Prostate gland (tissue), 2 donors: ENCODE measurements at regions not wholly inside any gene's neighbourhood (a gene's known extent, or its start where the extent isn't known, plus 50 kb on each side); places are given as distances from the start of the nearest gene placed in this dataset.

Experiments used
- DNase-seq: peaks from one replicate; pipeline ENCODE4 v3.0.0-alpha.2; 2019; ENCODE audit warnings: low spot score
- H3K27ac ChIP-seq, 2 donors: fragments of 200-600 bp; sonication (generic); 2 replicates each; pipeline ENCODE4 v1.5.1; 2017 to 2019
- H3K27me3 ChIP-seq: fragments of 200-600 bp; sonication (generic); replicated peaks from 2 replicates; pipeline ENCODE4 v1.5.1; 2019; ENCODE audit not compliant: insufficient read depth
- H3K36me3 ChIP-seq, 2 donors: fragments of 200-600 bp; sonication (generic); 1 replicate in 1 of 2; 2 replicates in 1 of 2; pipeline versions ENCODE4 v1.5.1 to v1.8.1; 2017 to 2019
- H3K4me1 ChIP-seq: fragments of 200-600 bp; sonication (generic); replicated peaks from 2 replicates; pipeline ENCODE4 v1.5.1; 2019
- H3K4me3 ChIP-seq, 2 donors: fragments of 200-600 bp; sonication (generic); 2 replicates each; pipeline ENCODE4 v1.5.1; 2017 to 2019
- H3K9me3 ChIP-seq: fragments of 200-600 bp; sonication (generic); 2 replicates; pipeline ENCODE4 v1.5.1; 2017
- CTCF ChIP-seq, 4 experiments: fragments of 200-600 bp in 2 of 4; fragments of 450-650 bp in 2 of 4; sonication (generic) in 2 of 4; IDR thresholded peaks; 1 replicate in 3 of 4; 2 replicates in 1 of 4; pipeline ENCODE4 v1.5.1; 2016 to 2019; ENCODE audit warnings: antibody characterized with exemption in 4 of 4, mild to moderate bottlenecking in 2 of 4, moderate library complexity in 2 of 4
- POLR2A ChIP-seq: fragments of 450-650 bp; IDR thresholded peaks from one replicate; pipeline ENCODE4 v1.6.1; 2016; ENCODE audit warnings: antibody characterized with exemption, mild to moderate bottlenecking
- POLR2AphosphoS5 ChIP-seq: sonication (generic); formaldehyde crosslinking; IDR thresholded peaks from one replicate; pipeline ENCODE4 v1.6.1; 2017; ENCODE audit warnings: antibody characterized with exemption
- WGBS: methylation state at CpG from one replicate; pipeline ENCODE4 v1.1.5; 2018; 5-methylcytosine and 5-hydroxymethylcytosine counted together
- intact Hi-C: fragments of 100-400 bp; cut with DNase I; formaldehyde crosslinking; loops from one replicate; pipeline ENCODE4 v1.14.2; 2022

- no peak overlapping the region for H3K4me3 ChIP-seq
- H3K27ac ChIP-seq = no peak overlapping the region
- no peaks in the 10 kb centered on the region for H3K9me3 ChIP-seq
- no peaks in the 10 kb centered on the region for H3K27me3 ChIP-seq
- TF ChIP-seq CTCF (IDR thresholded peaks at IDR 0.05) (no peak), POLR2A (no peak), POLR2AphosphoS5 (no peak)
- no peaks in the 10 kb centered on the region for H3K4me1 ChIP-seq
- no peaks in the 10 kb centered on the region for H3K36me3 ChIP-seq
- WGBS = 94% methylated on average over 6 of the region's 6 CpGs
- DNase-seq = no peak
- intact Hi-C loops = no loop called here
These were observed 107.2 kb upstream of the RASGRP1 start for GRCh38 chr15:38671675-38672254.

DNA sequence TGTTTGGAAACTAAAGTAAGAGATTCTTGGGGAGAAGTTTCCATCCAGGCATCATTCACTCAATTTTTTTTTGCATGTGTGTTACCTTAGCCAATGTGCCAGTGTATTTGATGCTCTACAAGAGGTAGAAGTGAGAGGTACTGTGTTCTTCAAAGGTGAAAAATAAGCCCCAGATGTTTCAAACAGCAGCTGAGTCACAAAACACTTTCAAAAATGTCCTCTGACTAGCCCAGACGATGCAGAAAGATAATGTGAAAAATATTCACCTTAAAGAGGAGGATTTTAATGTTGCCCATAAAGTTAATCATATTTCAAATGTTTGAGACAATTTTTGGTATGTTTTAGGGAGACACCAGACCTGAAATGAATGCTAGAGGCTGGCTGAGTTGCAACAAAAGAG is 107.7 kb upstream of the RASGRP1 start:
- intact Hi-C loops = no loop called here
- Histone ChIP-seq H3K27me3 (no peaks in the 10 kb centered on the region), H3K36me3 (no peaks in the 10 kb centered on the region), H3K9me3 (no peaks in the 10 kb centered on the region), H3K27ac (no peak overlapping the region), H3K4me3 (no peak overlapping the region), H3K4me1 (no peaks in the 10 kb centered on the region)
- TF ChIP-seq CTCF (IDR thresholded peaks at IDR 0.05) = no peak
- TF ChIP-seq POLR2A = no peak
- 77% methylated on average over 1 of the region's 1 CpG for WGBS
- DNase-seq = no peak

DNA sequence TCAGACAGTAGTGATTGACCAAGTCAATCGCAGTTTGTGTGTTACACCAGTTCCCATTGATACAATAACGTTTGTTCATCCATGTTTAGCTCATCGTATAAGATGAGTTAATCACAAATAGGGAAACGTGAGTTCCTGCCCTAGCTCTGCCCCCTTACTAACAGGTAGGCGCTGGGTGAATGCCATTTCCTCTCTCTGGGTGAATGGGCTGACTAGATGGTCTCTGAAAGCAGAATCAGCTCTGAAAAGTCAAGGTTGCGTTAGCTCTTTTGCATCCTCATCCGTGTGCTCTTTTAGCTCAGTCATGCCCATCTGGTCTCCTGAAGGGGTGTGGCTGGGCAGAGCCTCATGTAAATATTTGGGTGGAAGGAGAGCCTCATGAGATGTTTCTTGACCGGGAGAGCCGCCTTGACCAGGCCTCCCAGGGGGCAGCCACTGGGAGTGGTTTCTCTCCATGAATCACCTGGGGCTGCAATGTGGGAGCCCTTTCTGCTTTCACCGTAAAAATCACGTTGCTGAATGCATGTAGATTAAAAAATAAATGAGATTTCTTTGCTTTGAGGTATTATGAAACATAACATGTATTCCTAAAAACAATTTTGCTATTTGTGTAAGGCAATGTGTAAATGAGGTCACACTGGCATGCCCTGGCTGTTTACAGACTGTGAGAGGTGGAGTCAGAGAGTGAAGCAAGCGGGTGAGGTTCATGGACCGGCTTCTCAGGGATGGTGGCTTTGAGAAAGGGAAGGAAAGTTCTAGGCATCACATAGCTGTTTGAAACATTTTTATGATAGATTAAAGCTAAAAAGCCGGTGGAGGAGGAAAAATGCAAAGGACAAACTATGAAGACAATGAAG is 108.4 kb upstream of the RASGRP1 start:
- no peak for DNase-seq
- intact Hi-C loops = no loop called here
- Histone ChIP-seq H3K4me1 (no peaks in the 10 kb centered on the region), H3K36me3 (no peaks in the 10 kb centered on the region), H3K27ac (no peak overlapping the region), H3K9me3 (no peaks in the 10 kb centered on the region), H3K4me3 (no peak overlapping the region), H3K27me3 (no peaks in the 10 kb centered on the region)
- WGBS = 82% methylated on average over 14 of the region's 14 CpGs
- TF ChIP-seq POLR2A (no peak), POLR2AphosphoS5 (no peak), CTCF (IDR thresholded peaks at IDR 0.05) (no peak)

GRCh38 chr15:38674448-38674847 is 109.8 kb upstream of the RASGRP1 start:
- WGBS = 90% methylated on average over 4 of the region's 4 CpGs
- DNase-seq = no peak
- Histone ChIP-seq H3K4me1 (no peaks in the 10 kb centered on the region), H3K9me3 (no peaks in the 10 kb centered on the region), H3K27ac (no peak overlapping the region), H3K27me3 (no peaks in the 10 kb centered on the region), H3K4me3 (no peak overlapping the region), H3K36me3 (no peaks in the 10 kb centered on the region)
- TF ChIP-seq POLR2A = no peak
- TF ChIP-seq POLR2AphosphoS5 = no peak
- no peak for TF ChIP-seq CTCF (IDR thresholded peaks at IDR 0.05)
- intact Hi-C loops = no loop called here

DNA sequence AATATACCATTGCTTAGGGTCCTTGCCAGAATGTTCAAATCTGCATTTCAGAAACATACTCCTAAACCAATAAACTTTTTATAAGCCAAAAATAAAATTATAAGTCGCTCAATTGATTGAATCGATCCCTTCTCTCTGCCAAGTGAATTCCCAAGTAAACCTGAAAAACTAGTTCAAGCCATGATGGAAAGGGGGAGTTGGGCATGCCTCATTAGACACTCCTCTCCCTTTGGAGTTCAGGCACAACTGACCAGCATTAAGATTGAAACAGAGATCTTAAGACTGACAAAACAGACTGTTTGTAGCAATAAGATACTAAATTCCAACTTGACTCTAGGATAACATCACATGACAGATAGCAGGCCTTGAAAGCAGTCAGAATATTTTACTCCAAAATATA is 113.7 kb upstream of the RASGRP1 start:
- Histone ChIP-seq H3K27ac (no peak overlapping the region), H3K36me3 (no peaks in the 10 kb centered on the region), H3K9me3 (no peaks in the 10 kb centered on the region), H3K4me3 (no peak overlapping the region), H3K4me1 (no peaks in the 10 kb centered on the region), H3K27me3 (no peaks in the 10 kb centered on the region)
- DNase-seq = no peak
- WGBS = 49% methylated on average over 2 of the region's 2 CpGs
- TF ChIP-seq CTCF (IDR thresholded peaks at IDR 0.05) (no peak), POLR2AphosphoS5 (no peak), POLR2A (no peak)
- intact Hi-C loops = no loop called here
